ENCODE measurements at regions not wholly inside any gene's neighbourhood (a gene's known extent, or its start where the extent isn't known, plus 50 kb on each side); places are given as distances from the start of the nearest gene placed in this dataset.

GRCh38 chr20:23257848-23258746 lies 92.5 kb upstream of the NXT1 start:
- no peak overlapping the region for H3K27ac ChIP-seq
- TF ChIP-seq CTCF (IDR thresholded peaks at IDR 0.05) (no peak), ZFX (IDR thresholded peaks at IDR 0.05; ENCODE audit: borderline replicate concordance) (no peak)

GRCh38 chr20:23257106-23257761 lies 93.4 kb upstream of the NXT1 start:
- TF ChIP-seq ZFX (IDR thresholded peaks at IDR 0.05; ENCODE audit: borderline replicate concordance) (no peak), CTCF (IDR thresholded peaks at IDR 0.05) (no peak)
- H3K27ac ChIP-seq: no peak overlapping the region

GRCh38 chr20:23255716-23256385 lies 94.7 kb upstream of the NXT1 start:
- TF ChIP-seq CTCF (IDR thresholded peaks at IDR 0.05) (no peak), ZFX (IDR thresholded peaks at IDR 0.05; ENCODE audit: borderline replicate concordance) (no peak)
- no peak overlapping the region for H3K27ac ChIP-seq

- TF ChIP-seq ZFX (IDR thresholded peaks at IDR 0.05; ENCODE audit: borderline replicate concordance) (no peak), CTCF (IDR thresholded peaks at IDR 0.05) (no peak)
- H3K27ac ChIP-seq: no peak overlapping the region
These were observed 95.5 kb upstream of the NXT1 start for GRCh38 chr20:23255106-23255505.

GRCh38 chr20:23254505-23254904 lies 96.1 kb upstream of the NXT1 start:
- TF ChIP-seq CTCF (IDR thresholded peaks at IDR 0.05) (no peak), ZFX (IDR thresholded peaks at IDR 0.05; ENCODE audit: borderline replicate concordance) (no peak)
- no peak overlapping the region for H3K27ac ChIP-seq

GRCh38 chr20:23254034-23254433 lies 96.6 kb upstream of the NXT1 start:
- no peak for TF ChIP-seq ZFX (IDR thresholded peaks at IDR 0.05; ENCODE audit: borderline replicate concordance)
- no peak for TF ChIP-seq CTCF (IDR thresholded peaks at IDR 0.05)
- H3K27ac ChIP-seq: no peak overlapping the region

Measured in 22Rv1 (cell line).